GM12878 (cell line): ENCODE measurements at regions not wholly inside any gene's neighbourhood (a gene's known extent, or its start where the extent isn't known, plus 50 kb on each side); places are given as distances from the start of the nearest gene placed in this dataset.

Experiments used
- ASH2L ChIP-seq: fragments of 300-600, 200-600 bp; sonication (generic); IDR thresholded peaks from 2 replicates; pipeline ENCODE4 v1.6.1; 2017; ENCODE audit warnings: low read depth, mild to moderate bottlenecking, borderline replicate concordance
- BRCA1 ChIP-seq: IDR thresholded peaks from 2 replicates; pipeline ENCODE4 v1.6.1; 2011; ENCODE audit warnings: low read depth, low read length, improper control_type of control experiment
- CHD2 ChIP-seq: IDR thresholded peaks from 2 replicates; pipeline ENCODE4 v1.6.1; 2011; ENCODE audit warnings: low read depth, low read length, improper control_type of control experiment, borderline replicate concordance
- ESRRA ChIP-seq: IDR thresholded peaks from 2 replicates; pipeline ENCODE4 v1.6.1; 2012; ENCODE audit warnings: mild to moderate bottlenecking, low read length, improper control_type of control experiment
- HCFC1 ChIP-seq: fragments of 150-350 bp; IDR thresholded peaks from 2 replicates; pipeline ENCODE4 v1.6.1; 2014; ENCODE audit warnings: low read length
- HDAC2 ChIP-seq: fragments of 200-600 bp; sonication (generic); IDR thresholded peaks from 2 replicates; pipeline ENCODE4 v1.6.1; 2017
- NBN ChIP-seq: fragments of 450-650 bp; IDR thresholded peaks from 2 replicates; pipeline ENCODE4 v1.6.1; 2016
- POLR2AphosphoS2 ChIP-seq: IDR thresholded peaks from 2 replicates; pipeline ENCODE4 v1.6.1; 2011; ENCODE audit warnings: low read depth, mild to moderate bottlenecking, low read length, improper control_type of control experiment, moderate library complexity
- RB1 ChIP-seq: fragments of 450-650 bp; formaldehyde crosslinking; IDR thresholded peaks from 2 replicates; pipeline ENCODE4 v1.6.1; 2017; ENCODE audit warnings: mild to moderate bottlenecking, borderline replicate concordance
- RUNX3 ChIP-seq: IDR thresholded peaks from 2 replicates; pipeline ENCODE4 v1.6.1; 2012; ENCODE audit warnings: low read length, inconsistent platforms
- ZNF274 ChIP-seq: IDR thresholded peaks from one replicate; pipeline ENCODE4 v1.8.0; 2011; ENCODE audit not compliant: insufficient read length, insufficient read depth
- TF ChIP-seq, protein P1 (sequence below): fragments of 150-350 bp; IDR thresholded peaks from 2 replicates; pipeline ENCODE4 v1.6.1; 2014; ENCODE audit warnings: mild to moderate bottlenecking, low read depth, low read length
- TF ChIP-seq, protein P2 (sequence below), 3 experiments: IDR thresholded peaks in 2 of 3; conservative IDR thresholded peaks in 1 of 3; 2 replicates each; pipeline ENCODE4 v1.5.1; 2011; ENCODE audit warnings: low read depth in 3 of 3, low read length in 3 of 3, mild to moderate bottlenecking in 3 of 3, control low read depth in 2 of 3, moderate library complexity in 2 of 3, inconsistent platforms in 1 of 3, mixed read lengths in 1 of 3; ENCODE audit not compliant: control insufficient read depth in 2 of 3, insufficient read depth in 1 of 3; ENCODE audit errors: extremely low read depth in 1 of 3
- TF ChIP-seq, protein P3 (sequence below): fragments of 450-650 bp; conservative IDR thresholded peaks from 2 replicates; pipeline ENCODE4 v1.6.1; 2017; ENCODE audit warnings: mild to moderate bottlenecking, moderate library complexity

DNA sequence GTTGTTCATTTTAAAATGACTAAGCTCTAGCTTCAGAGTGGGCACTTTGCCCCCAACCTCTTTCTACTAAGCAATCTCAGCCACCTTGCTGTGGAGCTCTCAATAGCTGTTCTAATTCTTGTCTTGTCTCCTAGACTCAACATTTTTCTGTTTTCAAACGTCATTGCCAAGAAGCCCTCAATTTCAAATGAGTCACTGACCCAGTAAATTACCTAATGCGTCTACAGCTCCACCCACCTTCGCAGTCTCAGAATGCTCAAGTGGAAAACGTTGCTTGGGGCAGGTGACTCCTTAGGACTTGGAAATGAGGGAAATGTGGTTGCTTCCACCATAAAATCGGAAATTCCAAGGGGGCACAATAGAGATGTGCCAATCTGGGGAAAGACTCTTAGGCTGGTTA is 59.0 kb downstream of the ING2 start:
- TF ChIP-seq HCFC1, result no peak
- TF ChIP-seq, protein P1, sequence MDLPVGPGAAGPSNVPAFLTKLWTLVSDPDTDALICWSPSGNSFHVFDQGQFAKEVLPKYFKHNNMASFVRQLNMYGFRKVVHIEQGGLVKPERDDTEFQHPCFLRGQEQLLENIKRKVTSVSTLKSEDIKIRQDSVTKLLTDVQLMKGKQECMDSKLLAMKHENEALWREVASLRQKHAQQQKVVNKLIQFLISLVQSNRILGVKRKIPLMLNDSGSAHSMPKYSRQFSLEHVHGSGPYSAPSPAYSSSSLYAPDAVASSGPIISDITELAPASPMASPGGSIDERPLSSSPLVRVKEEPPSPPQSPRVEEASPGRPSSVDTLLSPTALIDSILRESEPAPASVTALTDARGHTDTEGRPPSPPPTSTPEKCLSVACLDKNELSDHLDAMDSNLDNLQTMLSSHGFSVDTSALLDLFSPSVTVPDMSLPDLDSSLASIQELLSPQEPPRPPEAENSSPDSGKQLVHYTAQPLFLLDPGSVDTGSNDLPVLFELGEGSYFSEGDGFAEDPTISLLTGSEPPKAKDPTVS, result no peak
- TF ChIP-seq ESRRA, result no peak
- TF ChIP-seq ASH2L, result no peak
- TF ChIP-seq, protein P2, sequence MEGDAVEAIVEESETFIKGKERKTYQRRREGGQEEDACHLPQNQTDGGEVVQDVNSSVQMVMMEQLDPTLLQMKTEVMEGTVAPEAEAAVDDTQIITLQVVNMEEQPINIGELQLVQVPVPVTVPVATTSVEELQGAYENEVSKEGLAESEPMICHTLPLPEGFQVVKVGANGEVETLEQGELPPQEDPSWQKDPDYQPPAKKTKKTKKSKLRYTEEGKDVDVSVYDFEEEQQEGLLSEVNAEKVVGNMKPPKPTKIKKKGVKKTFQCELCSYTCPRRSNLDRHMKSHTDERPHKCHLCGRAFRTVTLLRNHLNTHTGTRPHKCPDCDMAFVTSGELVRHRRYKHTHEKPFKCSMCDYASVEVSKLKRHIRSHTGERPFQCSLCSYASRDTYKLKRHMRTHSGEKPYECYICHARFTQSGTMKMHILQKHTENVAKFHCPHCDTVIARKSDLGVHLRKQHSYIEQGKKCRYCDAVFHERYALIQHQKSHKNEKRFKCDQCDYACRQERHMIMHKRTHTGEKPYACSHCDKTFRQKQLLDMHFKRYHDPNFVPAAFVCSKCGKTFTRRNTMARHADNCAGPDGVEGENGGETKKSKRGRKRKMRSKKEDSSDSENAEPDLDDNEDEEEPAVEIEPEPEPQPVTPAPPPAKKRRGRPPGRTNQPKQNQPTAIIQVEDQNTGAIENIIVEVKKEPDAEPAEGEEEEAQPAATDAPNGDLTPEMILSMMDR (IDR thresholded peaks at IDR 0.05 in 2 of 3, conservative IDR thresholded peaks at IDR 0.05 in 1 of 3; ENCODE audit: control insufficient read depth in 2 of 3, extremely low read depth in 1 of 3, insufficient read depth in 1 of 3, low read depth in 3 of 3, low read length in 3 of 3), result no peak
- TF ChIP-seq CHD2, result no peak
- TF ChIP-seq POLR2AphosphoS2, result no peak
- TF ChIP-seq NBN, result no peak
- TF ChIP-seq ZNF274, result no peak
- no peak for TF ChIP-seq HDAC2
- TF ChIP-seq BRCA1, result no peak
- no peak for TF ChIP-seq RUNX3
- TF ChIP-seq, protein P3, sequence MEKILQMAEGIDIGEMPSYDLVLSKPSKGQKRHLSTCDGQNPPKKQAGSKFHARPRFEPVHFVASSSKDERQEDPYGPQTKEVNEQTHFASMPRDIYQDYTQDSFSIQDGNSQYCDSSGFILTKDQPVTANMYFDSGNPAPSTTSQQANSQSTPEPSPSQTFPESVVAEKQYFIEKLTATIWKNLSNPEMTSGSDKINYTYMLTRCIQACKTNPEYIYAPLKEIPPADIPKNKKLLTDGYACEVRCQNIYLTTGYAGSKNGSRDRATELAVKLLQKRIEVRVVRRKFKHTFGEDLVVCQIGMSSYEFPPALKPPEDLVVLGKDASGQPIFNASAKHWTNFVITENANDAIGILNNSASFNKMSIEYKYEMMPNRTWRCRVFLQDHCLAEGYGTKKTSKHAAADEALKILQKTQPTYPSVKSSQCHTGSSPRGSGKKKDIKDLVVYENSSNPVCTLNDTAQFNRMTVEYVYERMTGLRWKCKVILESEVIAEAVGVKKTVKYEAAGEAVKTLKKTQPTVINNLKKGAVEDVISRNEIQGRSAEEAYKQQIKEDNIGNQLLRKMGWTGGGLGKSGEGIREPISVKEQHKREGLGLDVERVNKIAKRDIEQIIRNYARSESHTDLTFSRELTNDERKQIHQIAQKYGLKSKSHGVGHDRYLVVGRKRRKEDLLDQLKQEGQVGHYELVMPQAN, result no peak
- TF ChIP-seq RB1, result no peak
